Skeletal muscle tissue (tissue), 3 donors: ENCODE measurements at regions not wholly inside any gene's neighbourhood (a gene's known extent, or its start where the extent isn't known, plus 50 kb on each side); places are given as distances from the start of the nearest gene placed in this dataset.

Experiments used
- H3K27ac ChIP-seq: one replicate; pipeline ENCODE4 v1.7.0; 2013; ENCODE audit warnings: mild to moderate bottlenecking, low read depth, low read length, inconsistent platforms
- H3K27me3 ChIP-seq, 3 donors: one replicate each; pipeline ENCODE4 v1.7.0; 2013; ENCODE audit warnings: low read length in 3 of 3; ENCODE audit not compliant: control insufficient read depth in 3 of 3, insufficient read depth in 3 of 3
- H3K36me3 ChIP-seq, 3 donors: one replicate each; pipeline ENCODE4 v1.7.0; 2013; ENCODE audit warnings: low read length in 3 of 3; ENCODE audit not compliant: control insufficient read depth in 3 of 3, insufficient read depth in 3 of 3
- H3K4me1 ChIP-seq, 3 donors: one replicate each; pipeline ENCODE4 v1.7.0; 2013; ENCODE audit warnings: low read length in 3 of 3, mild to moderate bottlenecking in 3 of 3; ENCODE audit not compliant: control insufficient read depth in 3 of 3, insufficient read depth in 3 of 3
- H3K4me3 ChIP-seq, 3 donors: one replicate each; pipeline ENCODE4 v1.7.0; 2013; ENCODE audit warnings: low read length in 3 of 3
- H3K9ac ChIP-seq, 3 donors: one replicate each; pipeline ENCODE4 v1.7.0; 2013; ENCODE audit warnings: low read length in 3 of 3, mild to moderate bottlenecking in 3 of 3, moderate library complexity in 2 of 3, low read depth in 1 of 3
- H3K9me3 ChIP-seq, 3 donors: one replicate each; pipeline ENCODE4 v1.7.0; 2013; ENCODE audit warnings: low read length in 3 of 3; ENCODE audit not compliant: control insufficient read depth in 3 of 3
- donor health status: Osteomylitis.

- H3K9me3 ChIP-seq, result peaks cover 0 to 5% (median 0%) of the 10 kb centered on the region in 3 donors
Observed at GRCh38 chr5:4124221-4124970, 528.8 kb downstream of the IRX1 start.

GRCh38 chr5:4128994-4129393 is 533.4 kb downstream of the IRX1 start:
- Histone ChIP-seq H3K9me3 (peaks cover 0 to 5% (median 0%) of the 10 kb centered on the region in 3 donors), H3K36me3 (no peaks in the 10 kb centered on the region), H3K27me3 (no peaks in the 10 kb centered on the region), H3K4me3 (no peak overlapping the region), H3K9ac (no peak overlapping the region), H3K4me1 (peaks cover 0 to 2% (median 0%) of the 10 kb centered on the region in 3 donors), H3K27ac (no peak overlapping the region)

More at GRCh38 chr5:4124221-4124970, 528.8 kb downstream of the IRX1 start:
- Histone ChIP-seq H3K36me3 (no peaks in the 10 kb centered on the region), H3K27me3 (no peaks in the 10 kb centered on the region), H3K9ac (no peak overlapping the region), H3K4me1 (peaks cover 0 to 2% (median 0%) of the 10 kb centered on the region in 3 donors), H3K4me3 (no peak overlapping the region), H3K27ac (no peak overlapping the region)

- Histone ChIP-seq H3K36me3 (no peaks in the 10 kb centered on the region), H3K27me3 (no peaks in the 10 kb centered on the region), H3K4me3 (no peak overlapping the region), H3K27ac (no peak overlapping the region), H3K9ac (no peak overlapping the region), H3K9me3 (peaks cover 0 to 5% (median 0%) of the 10 kb centered on the region in 3 donors), H3K4me1 (peaks cover 0 to 2% (median 0%) of the 10 kb centered on the region in 3 donors)
Observed at GRCh38 chr5:4129523-4129922, 533.9 kb downstream of the IRX1 start.

- no peaks in the 10 kb centered on the region for H3K36me3 ChIP-seq
- no peak overlapping the region for H3K9ac ChIP-seq
- H3K27ac ChIP-seq, result no peak overlapping the region
- peaks cover 0 to 5% (median 0%) of the 10 kb centered on the region in 3 donors for H3K9me3 ChIP-seq
- peaks cover 0 to 2% (median 0%) of the 10 kb centered on the region in 3 donors for H3K4me1 ChIP-seq
- no peaks in the 10 kb centered on the region for H3K27me3 ChIP-seq
- H3K4me3 ChIP-seq, result no peak overlapping the region
Observed at GRCh38 chr5:4130819-4131218, 535.2 kb downstream of the IRX1 start.

DNA sequence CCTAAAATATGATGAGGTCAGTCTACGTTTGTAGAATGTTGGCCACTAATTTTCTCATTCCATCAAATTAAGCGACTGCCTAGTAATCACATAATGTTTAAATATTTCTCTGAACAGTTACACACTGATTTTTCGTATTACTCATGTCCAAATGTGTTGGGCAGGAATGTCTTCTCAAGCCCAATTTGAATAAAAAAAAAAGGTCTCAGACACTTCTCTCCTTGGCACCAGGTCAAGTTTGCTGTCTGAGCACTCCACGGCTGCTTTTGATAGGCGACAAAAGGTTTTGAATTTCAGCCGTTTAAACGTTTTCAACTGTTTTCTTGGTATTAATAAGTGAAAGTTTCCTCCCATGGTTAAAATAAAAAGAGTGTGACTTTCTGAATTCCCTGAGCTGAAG is 542.1 kb downstream of the IRX1 start:
- no peak overlapping the region for H3K4me3 ChIP-seq
- no peaks in the 10 kb centered on the region for H3K36me3 ChIP-seq
- no peaks in the 10 kb centered on the region for H3K9me3 ChIP-seq
- H3K9ac ChIP-seq, result no peak overlapping the region
- no peaks in the 10 kb centered on the region for H3K27me3 ChIP-seq
- no peak overlapping the region for H3K27ac ChIP-seq
- no peaks in the 10 kb centered on the region for H3K4me1 ChIP-seq

GRCh38 chr5:4142842-4143241 is 547.2 kb downstream of the IRX1 start:
- no peaks in the 10 kb centered on the region for H3K4me1 ChIP-seq
- peaks cover 0 to 3% (median 0%) of the 10 kb centered on the region in 3 donors for H3K27me3 ChIP-seq
- H3K27ac ChIP-seq, result no peak overlapping the region
- H3K9ac ChIP-seq, result no peak overlapping the region
- peaks cover 0 to 13% (median 0%) of the 10 kb centered on the region in 3 donors for H3K9me3 ChIP-seq
- no peaks in the 10 kb centered on the region for H3K36me3 ChIP-seq
- H3K4me3 ChIP-seq, result no peak overlapping the region

DNA sequence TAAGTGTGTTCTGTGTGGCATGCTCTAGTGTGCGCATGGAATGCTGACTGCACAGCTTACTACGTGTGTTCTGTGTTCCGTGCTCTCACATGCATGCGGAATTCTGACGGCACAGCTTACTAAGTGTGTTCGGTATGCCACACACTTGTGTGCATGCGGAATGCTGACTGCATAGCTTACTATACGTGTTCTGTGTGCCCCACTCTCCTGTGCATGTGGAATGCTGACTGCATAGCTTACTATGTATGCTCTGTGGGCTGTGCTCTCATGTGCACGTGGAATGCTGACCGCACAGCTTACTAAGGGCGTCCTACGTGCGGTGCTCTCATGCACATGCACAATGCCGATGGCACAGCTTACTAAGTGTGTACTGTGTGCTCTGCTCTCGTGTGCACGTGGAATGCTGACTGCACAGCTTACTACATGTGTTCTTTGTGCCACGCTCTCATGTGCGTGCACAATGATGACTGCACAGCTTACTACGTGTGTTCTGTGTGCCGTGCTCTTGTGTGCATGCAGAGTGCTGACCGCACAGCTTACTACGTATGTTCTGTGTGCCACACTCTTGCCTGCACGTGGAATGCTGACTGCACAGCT is 548.9 kb downstream of the IRX1 start:
- Histone ChIP-seq H3K27me3 (peaks cover 0 to 3% (median 0%) of the 10 kb centered on the region in 3 donors), H3K9ac (no peak overlapping the region), H3K4me3 (peak overlapping the region in 1 of 3 donors; percentile 13), H3K27ac (no peak overlapping the region), H3K36me3 (no peaks in the 10 kb centered on the region), H3K9me3 (peaks cover 0 to 13% (median 0%) of the 10 kb centered on the region in 3 donors), H3K4me1 (no peaks in the 10 kb centered on the region)

GRCh38 chr5:4145511-4145910 is 549.9 kb downstream of the IRX1 start:
- no peak overlapping the region for H3K9ac ChIP-seq
- H3K27me3 ChIP-seq, result peaks cover 0 to 3% (median 0%) of the 10 kb centered on the region in 3 donors
- no peak overlapping the region for H3K27ac ChIP-seq
- H3K36me3 ChIP-seq, result no peaks in the 10 kb centered on the region
- H3K4me3 ChIP-seq, result no peak overlapping the region
- H3K9me3 ChIP-seq, result peaks cover 0 to 13% (median 0%) of the 10 kb centered on the region in 3 donors
- H3K4me1 ChIP-seq, result no peaks in the 10 kb centered on the region

GRCh38 chr5:4148009-4148408 is 552.4 kb downstream of the IRX1 start:
- Histone ChIP-seq H3K27me3 (peaks cover 0 to 3% (median 0%) of the 10 kb centered on the region in 3 donors), H3K9me3 (peaks cover 0 to 13% (median 0%) of the 10 kb centered on the region in 3 donors), H3K9ac (no peak overlapping the region), H3K36me3 (no peaks in the 10 kb centered on the region), H3K4me1 (no peaks in the 10 kb centered on the region), H3K27ac (no peak overlapping the region), H3K4me3 (no peak overlapping the region)

- Histone ChIP-seq H3K27ac (no peak overlapping the region), H3K27me3 (no peaks in the 10 kb centered on the region), H3K9ac (no peak overlapping the region), H3K4me1 (no peaks in the 10 kb centered on the region), H3K4me3 (no peak overlapping the region), H3K9me3 (peaks cover 0 to 2% (median 0%) of the 10 kb centered on the region in 3 donors), H3K36me3 (no peaks in the 10 kb centered on the region)
Observed at GRCh38 chr5:4150067-4150466, 554.4 kb downstream of the IRX1 start.
